HL-60 (cell line): ENCODE measurements at regions not wholly inside any gene's neighbourhood (a gene's known extent, or its start where the extent isn't known, plus 50 kb on each side); places are given as distances from the start of the nearest gene placed in this dataset.

Source experiments
- DNase-seq, 2 experiments: peaks; one replicate each; pipeline ENCODE4 v3.0.0-alpha.2; 2010 to 2020; ENCODE audit warnings: low read depth in 1 of 2, low spot score in 1 of 2
- H3K27ac ChIP-seq: fragments of 250-450 bp; sonication (Bioruptor Pico); replicated peaks from 2 replicates; pipeline ENCODE4 v1.5.1; 2020; ENCODE audit warnings: mild to moderate bottlenecking, moderate library complexity
- H3K27me3 ChIP-seq: fragments of 250-450 bp; sonication (Bioruptor Pico); 2 replicates; pipeline ENCODE4 v1.5.1; 2021; ENCODE audit warnings: mild to moderate bottlenecking, moderate library complexity; ENCODE audit not compliant: insufficient read depth, poor library complexity, severe bottlenecking
- H3K4me3 ChIP-seq: replicated peaks from 2 replicates; pipeline ENCODE4 v1.5.1; 2011; ENCODE audit warnings: mild to moderate bottlenecking, control low read depth, low read length; ENCODE audit not compliant: insufficient read depth
- CTCF ChIP-seq: IDR thresholded peaks from one replicate; pipeline ENCODE4 v1.5.1; 2011; ENCODE audit warnings: low read length, control low read depth, inconsistent platforms; ENCODE audit not compliant: insufficient read depth
- GABPA ChIP-seq: IDR thresholded peaks from 2 replicates; pipeline ENCODE4 v1.6.1; 2012; ENCODE audit warnings: low read depth
- POLR2AphosphoS5 ChIP-seq: IDR thresholded peaks from 2 replicates; pipeline ENCODE4 v1.6.1; 2012; ENCODE audit warnings: low read depth
- REST ChIP-seq: IDR thresholded peaks from 2 replicates; pipeline ENCODE4 v1.6.1; 2012; ENCODE audit warnings: low read depth; ENCODE audit not compliant: insufficient replicate concordance
- SPI1 ChIP-seq: IDR thresholded peaks from 2 replicates; pipeline ENCODE4 v1.6.1; 2012; ENCODE audit warnings: low read depth, mild to moderate bottlenecking, borderline replicate concordance

- TF ChIP-seq SPI1 (no peak), GABPA (no peak), POLR2AphosphoS5 (no peak), REST (no peak), CTCF (no peak)
- Histone ChIP-seq H3K4me3 (no peak overlapping the region), H3K27ac (no peak overlapping the region), H3K27me3 (no peaks in the 10 kb centered on the region)
- DNase-seq = no peak
Observed at GRCh38 chr14:104366931-104367865, 212.4 kb upstream of the C14orf180 start.

- TF ChIP-seq GABPA = no peak
- no peak for TF ChIP-seq CTCF
- TF ChIP-seq REST = no peak
- no peak for TF ChIP-seq POLR2AphosphoS5
- no peak for TF ChIP-seq SPI1
- Histone ChIP-seq H3K27ac (no peak overlapping the region), H3K27me3 (no peaks in the 10 kb centered on the region), H3K4me3 (no peak overlapping the region)
- no peak for DNase-seq
Observed at GRCh38 chr14:104367866-104368750, 211.5 kb upstream of the C14orf180 start.

GRCh38 chr14:104368751-104369100 lies 210.8 kb upstream of the C14orf180 start:
- no peak overlapping the region for H3K4me3 ChIP-seq
- DNase-seq = no peak
- TF ChIP-seq GABPA (no peak), SPI1 (no peak), CTCF (no peak), REST (no peak), POLR2AphosphoS5 (no peak)
- H3K27me3 ChIP-seq = no peaks in the 10 kb centered on the region
- H3K27ac ChIP-seq = no peak overlapping the region
